ENCODE measurements at regions not wholly inside any gene's neighbourhood (a gene's known extent, or its start where the extent isn't known, plus 50 kb on each side); places are given as distances from the start of the nearest gene placed in this dataset.
"Not testable (repeated sequence)": the region's sequence is repeated elsewhere in the genome, so short reads cannot be mapped to it uniquely, and the experiment has no call there.

DNA sequence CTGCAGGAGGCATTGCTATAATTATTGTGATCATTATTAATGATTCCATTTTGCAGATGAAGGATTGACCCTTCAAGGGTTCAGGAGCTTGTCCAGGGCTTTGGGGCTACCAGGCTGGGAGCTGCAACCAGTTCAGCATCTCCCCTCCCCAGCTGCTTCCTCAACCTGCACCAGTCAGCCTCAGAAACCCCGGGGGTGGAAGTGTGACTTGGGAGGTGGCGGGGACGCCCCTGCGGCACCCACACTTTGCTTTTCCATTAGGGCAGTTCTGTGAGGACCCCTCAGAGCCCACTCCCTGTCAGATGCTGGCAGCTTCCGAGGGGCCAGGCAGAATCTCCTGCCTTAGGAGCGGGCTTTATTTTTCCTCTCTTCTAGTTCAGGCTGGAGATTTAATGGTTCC is 85.6 kb downstream of the OLFM1 start:
- Histone ChIP-seq H3K4me3 (IDR thresholded peaks at IDR 0.05; ENCODE audit: insufficient read depth, low read depth, low read length) (no peak overlapping the region), H3K9ac (no peak overlapping the region), H2AFZ (ENCODE audit: low read depth) (no peak overlapping the region), H3K79me2 (ENCODE audit: insufficient read depth, low read depth) (no peaks in the 10 kb centered on the region), H3K27me3 (ENCODE audit: insufficient read depth, low read depth) (peaks cover 13% of the 10 kb centered on the region; the same call in 1 of the 2 replicates), H4K20me1 (ENCODE audit: insufficient read depth) (no peaks in the 10 kb centered on the region), H3K27ac (no peak overlapping the region), H3K4me2 (no peak overlapping the region), H3K36me3 (ENCODE audit: insufficient read depth) (no peaks in the 10 kb centered on the region), H3K4me1 (ENCODE audit: low read depth, poor library complexity, severe bottlenecking) (no peaks in the 10 kb centered on the region)
- TF ChIP-seq, protein P1, sequence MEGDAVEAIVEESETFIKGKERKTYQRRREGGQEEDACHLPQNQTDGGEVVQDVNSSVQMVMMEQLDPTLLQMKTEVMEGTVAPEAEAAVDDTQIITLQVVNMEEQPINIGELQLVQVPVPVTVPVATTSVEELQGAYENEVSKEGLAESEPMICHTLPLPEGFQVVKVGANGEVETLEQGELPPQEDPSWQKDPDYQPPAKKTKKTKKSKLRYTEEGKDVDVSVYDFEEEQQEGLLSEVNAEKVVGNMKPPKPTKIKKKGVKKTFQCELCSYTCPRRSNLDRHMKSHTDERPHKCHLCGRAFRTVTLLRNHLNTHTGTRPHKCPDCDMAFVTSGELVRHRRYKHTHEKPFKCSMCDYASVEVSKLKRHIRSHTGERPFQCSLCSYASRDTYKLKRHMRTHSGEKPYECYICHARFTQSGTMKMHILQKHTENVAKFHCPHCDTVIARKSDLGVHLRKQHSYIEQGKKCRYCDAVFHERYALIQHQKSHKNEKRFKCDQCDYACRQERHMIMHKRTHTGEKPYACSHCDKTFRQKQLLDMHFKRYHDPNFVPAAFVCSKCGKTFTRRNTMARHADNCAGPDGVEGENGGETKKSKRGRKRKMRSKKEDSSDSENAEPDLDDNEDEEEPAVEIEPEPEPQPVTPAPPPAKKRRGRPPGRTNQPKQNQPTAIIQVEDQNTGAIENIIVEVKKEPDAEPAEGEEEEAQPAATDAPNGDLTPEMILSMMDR (conservative IDR thresholded peaks at IDR 0.05; ENCODE audit: low read depth, low read length): no peak

DNA sequence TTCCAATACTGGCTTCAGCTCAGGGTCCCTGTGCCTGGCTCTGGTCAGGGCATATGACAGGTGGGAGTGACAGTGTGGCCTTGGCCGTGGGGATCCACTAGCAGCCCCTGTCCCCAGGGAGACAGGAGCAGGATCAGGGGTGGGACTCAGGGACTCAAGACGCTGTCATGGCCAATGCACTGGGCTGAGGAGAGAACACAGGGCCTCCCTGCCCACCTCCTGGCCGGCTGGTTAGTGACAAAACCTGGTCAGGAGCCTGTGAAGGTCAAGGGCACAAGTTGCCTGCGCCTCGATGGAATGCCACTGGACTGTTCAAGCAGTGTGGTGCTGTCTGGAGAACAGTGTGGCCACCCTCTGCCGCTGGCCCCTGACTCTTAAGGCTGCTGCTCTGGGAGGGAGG is 86.8 kb downstream of the OLFM1 start:
- no peaks in the 10 kb centered on the region for H3K36me3 ChIP-seq (ENCODE audit: insufficient read depth)
- peaks cover 5% of the 10 kb centered on the region; the same call in 1 of the 2 replicates for H3K27me3 ChIP-seq (ENCODE audit: insufficient read depth, low read depth)
- no peak overlapping the region for H3K4me3 ChIP-seq (IDR thresholded peaks at IDR 0.05; ENCODE audit: insufficient read depth, low read depth, low read length)
- H3K4me1 ChIP-seq (ENCODE audit: low read depth, poor library complexity, severe bottlenecking): no peaks in the 10 kb centered on the region
- no peak overlapping the region for H3K4me2 ChIP-seq
- H2AFZ ChIP-seq (ENCODE audit: low read depth): no peak overlapping the region
- H4K20me1 ChIP-seq (ENCODE audit: insufficient read depth): no peaks in the 10 kb centered on the region
- H3K79me2 ChIP-seq (ENCODE audit: insufficient read depth, low read depth): no peaks in the 10 kb centered on the region
- no peak overlapping the region for H3K9ac ChIP-seq
- TF ChIP-seq, protein P1 (conservative IDR thresholded peaks at IDR 0.05; ENCODE audit: low read depth, low read length): no peak
- H3K27ac ChIP-seq: no peak overlapping the region

DNA sequence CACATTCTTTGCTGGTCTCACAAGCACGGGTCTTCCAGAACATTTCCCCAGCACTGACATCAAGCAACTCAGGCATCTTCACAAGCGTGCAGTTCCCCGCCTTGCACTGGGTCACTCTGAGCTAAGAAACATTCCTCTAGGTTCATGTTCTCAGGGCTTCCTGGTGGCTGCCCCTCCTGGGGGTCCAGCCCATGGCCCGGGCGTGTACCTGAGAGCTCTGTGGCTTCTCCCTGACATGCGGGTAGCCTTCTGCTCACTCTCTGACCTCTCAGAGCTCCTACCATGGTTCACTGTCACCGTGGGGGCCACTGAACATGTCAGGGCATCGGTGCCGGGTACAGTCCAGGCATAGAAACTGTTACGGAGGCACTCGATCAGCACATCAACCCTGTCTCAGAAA is 87.5 kb downstream of the OLFM1 start:
- Histone ChIP-seq H3K36me3 (ENCODE audit: insufficient read depth) (no peaks in the 10 kb centered on the region), H2AFZ (ENCODE audit: low read depth) (no peak overlapping the region), H3K4me2 (no peak overlapping the region), H3K27ac (no peak overlapping the region), H3K27me3 (ENCODE audit: insufficient read depth, low read depth) (peaks cover 5% of the 10 kb centered on the region; the same call in 1 of the 2 replicates), H3K4me3 (IDR thresholded peaks at IDR 0.05; ENCODE audit: insufficient read depth, low read depth, low read length) (no peak overlapping the region), H3K4me1 (ENCODE audit: low read depth, poor library complexity, severe bottlenecking) (no peaks in the 10 kb centered on the region), H4K20me1 (ENCODE audit: insufficient read depth) (no peaks in the 10 kb centered on the region), H3K79me2 (ENCODE audit: insufficient read depth, low read depth) (no peaks in the 10 kb centered on the region), H3K9ac (no peak overlapping the region)
- TF ChIP-seq, protein P1 (conservative IDR thresholded peaks at IDR 0.05; ENCODE audit: low read depth, low read length): no peak

DNA sequence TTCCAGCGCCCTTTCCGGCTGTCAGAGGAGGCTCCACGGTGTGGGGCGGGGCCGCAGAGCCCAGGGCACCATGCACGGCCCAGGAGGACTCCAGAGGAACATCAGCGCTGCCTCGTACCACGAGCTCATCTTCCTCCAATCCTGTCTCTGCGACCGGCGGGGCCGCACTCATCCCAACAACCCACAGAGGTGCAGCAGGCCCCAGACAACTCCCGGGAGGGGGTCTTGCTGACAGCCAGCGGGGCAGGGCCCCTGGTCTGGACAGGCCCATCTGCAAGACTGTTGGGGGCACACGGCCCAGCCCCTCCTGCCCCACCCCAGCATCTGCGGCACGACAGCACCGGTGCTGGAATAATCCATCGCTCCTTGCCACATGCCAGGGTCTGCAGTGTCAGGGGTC is 88.8 kb downstream of the OLFM1 start:
- peaks cover 5% of the 10 kb centered on the region; the same call in 1 of the 2 replicates for H3K27me3 ChIP-seq (ENCODE audit: insufficient read depth, low read depth)
- H3K79me2 ChIP-seq (ENCODE audit: insufficient read depth, low read depth): no peaks in the 10 kb centered on the region
- no peaks in the 10 kb centered on the region for H3K4me1 ChIP-seq (ENCODE audit: low read depth, poor library complexity, severe bottlenecking)
- no peak overlapping the region for H3K4me3 ChIP-seq (IDR thresholded peaks at IDR 0.05; ENCODE audit: insufficient read depth, low read depth, low read length)
- no peak overlapping the region for H3K4me2 ChIP-seq
- no peak overlapping the region for H2AFZ ChIP-seq (ENCODE audit: low read depth)
- no peak overlapping the region for H3K9ac ChIP-seq
- TF ChIP-seq, protein P1 (conservative IDR thresholded peaks at IDR 0.05; ENCODE audit: low read depth, low read length): no peak
- H4K20me1 ChIP-seq (ENCODE audit: insufficient read depth): no peaks in the 10 kb centered on the region
- no peaks in the 10 kb centered on the region for H3K36me3 ChIP-seq (ENCODE audit: insufficient read depth)
- H3K27ac ChIP-seq: no peak overlapping the region

DNA sequence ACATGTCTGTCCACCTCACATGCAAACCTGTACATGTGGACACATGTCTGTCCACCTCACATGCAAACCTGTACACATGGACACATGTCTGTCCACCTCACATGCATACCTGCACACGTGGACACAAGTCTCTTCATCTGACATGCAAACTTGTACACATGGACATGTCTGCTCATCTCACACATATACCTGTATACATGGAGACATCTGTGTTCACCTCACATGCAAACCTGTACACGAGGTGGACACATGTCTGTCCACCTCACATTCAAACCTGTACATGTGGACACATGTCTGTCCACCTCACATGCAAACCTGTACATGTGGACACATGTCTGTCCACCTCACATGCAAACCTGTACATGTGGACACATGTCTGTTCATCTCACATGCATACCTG is 90.1 kb downstream of the OLFM1 start:
- not testable (repeated sequence) for H2AFZ ChIP-seq (ENCODE audit: low read depth); H4K20me1 ChIP-seq (ENCODE audit: insufficient read depth)

More for the DNA sequence above, 90.1 kb downstream of the OLFM1 start:
- not testable (repeated sequence) for H3K36me3 ChIP-seq (ENCODE audit: insufficient read depth); H3K9ac ChIP-seq; H3K4me2 ChIP-seq; H3K4me3 ChIP-seq (IDR thresholded peaks at IDR 0.05; ENCODE audit: insufficient read depth, low read depth, low read length); H3K4me1 ChIP-seq (ENCODE audit: low read depth, poor library complexity, severe bottlenecking); H3K79me2 ChIP-seq (ENCODE audit: insufficient read depth, low read depth); H3K27me3 ChIP-seq (ENCODE audit: insufficient read depth, low read depth); H3K27ac ChIP-seq
